VCaP (cell line): ENCODE measurements at regions not wholly inside any gene's neighbourhood (a gene's known extent, or its start where the extent isn't known, plus 50 kb on each side); places are given as distances from the start of the nearest gene placed in this dataset.
"Not testable (repeated sequence)": the region's sequence is repeated elsewhere in the genome, so short reads cannot be mapped to it uniquely, and the experiment has no call there.

Source experiments
- H3K27ac ChIP-seq: fragments of 450-650 bp; 2 replicates; pipeline ENCODE4 v1.5.1; 2017
- CTCF ChIP-seq: fragments of 450-650 bp; conservative IDR thresholded peaks from 2 replicates; pipeline ENCODE4 v1.5.1; 2017; ENCODE audit warnings: mild to moderate bottlenecking, moderate library complexity

- no peak overlapping the region for H3K27ac ChIP-seq
- TF ChIP-seq CTCF = no peak
Observed at GRCh38 chr10:83489161-83489560, 650.1 kb upstream of the GHITM start.

- TF ChIP-seq CTCF = no peak
- H3K27ac ChIP-seq = no peak overlapping the region
Observed at GRCh38 chr10:83492004-83492403, 647.3 kb upstream of the GHITM start.

- TF ChIP-seq CTCF = no peak
- H3K27ac ChIP-seq = no peak overlapping the region
Observed at GRCh38 chr10:83512681-83513080, 626.6 kb upstream of the GHITM start.

- no peak overlapping the region for H3K27ac ChIP-seq
- no peak for TF ChIP-seq CTCF
Observed at GRCh38 chr10:83515001-83515400, 624.3 kb upstream of the GHITM start.

- no peak overlapping the region for H3K27ac ChIP-seq
- TF ChIP-seq CTCF = no peak
Observed at GRCh38 chr10:83516788-83517187, 622.5 kb upstream of the GHITM start.

GRCh38 chr10:83517456-83517855 is 621.9 kb upstream of the GHITM start:
- TF ChIP-seq CTCF = no peak
- no peak overlapping the region for H3K27ac ChIP-seq

- no peak overlapping the region for H3K27ac ChIP-seq
- TF ChIP-seq CTCF = no peak
Observed at GRCh38 chr10:83518779-83519178, 620.5 kb upstream of the GHITM start.

- not testable (repeated sequence) for H3K27ac ChIP-seq
Observed at GRCh38 chr10:83520386-83520785, 618.9 kb upstream of the GHITM start.
